ENCODE measurements at regions not wholly inside any gene's neighbourhood (a gene's known extent, or its start where the extent isn't known, plus 50 kb on each side); places are given as distances from the start of the nearest gene placed in this dataset.
A peak's percentile ranks its signal among the peaks of the same experiment; 100 is the strongest.
"Not testable (repeated sequence)": the region's sequence is repeated elsewhere in the genome, so short reads cannot be mapped to it uniquely, and the experiment has no call there.

GRCh38 chr11:91011503-91011902 is 788.7 kb upstream of the CHORDC1 start:
- intact Hi-C loops (cut with micrococcal nuclease), result no loop called here
- CTCF ChIA-PET, result no interaction called here
- TF ChIP-seq EZH2 (IDR thresholded peaks at IDR 0.05; ENCODE audit: low read length, unreplicated experiment), result no peak
- no peak for TF ChIP-seq EZH2phosphoT487 (IDR thresholded peaks at IDR 0.05; ENCODE audit: borderline replicate concordance, low read length)
- no peak for TF ChIP-seq CTCF (conservative IDR thresholded peaks at IDR 0.05; ENCODE audit: low read depth, low read length)

GRCh38 chr11:91005458-91005857 is 782.6 kb upstream of the CHORDC1 start:
- H3K79me2 ChIP-seq (ENCODE audit: low read length), result no peaks in the 10 kb centered on the region
- no peak for TF ChIP-seq EZH2phosphoT487 (IDR thresholded peaks at IDR 0.05; ENCODE audit: borderline replicate concordance, low read length)
- no peak for TF ChIP-seq CTCF (conservative IDR thresholded peaks at IDR 0.05; ENCODE audit: low read depth, low read length)
- no peak for TF ChIP-seq EZH2 (IDR thresholded peaks at IDR 0.05; ENCODE audit: low read length, unreplicated experiment)
- no TSS peak for BruUV-seq (replicated peaks)
- H3K27ac ChIP-seq (ENCODE audit: low read length), result no peak overlapping the region
- H3K9me3 ChIP-seq (ENCODE audit: low read length), result no peaks in the 10 kb centered on the region
- H3K4me2 ChIP-seq (ENCODE audit: low read length), result no peak overlapping the region
- ATAC-seq (no peak), DNase-seq (no peak)
- ChIA-PET POLR2A (ENCODE audit: unreplicated experiment) (no interaction called here), CTCF (no interaction called here)
- intact Hi-C loops (cut with micrococcal nuclease), result no loop called here
- H3K4me3 ChIP-seq (ENCODE audit: low read length), result no peak overlapping the region
- no peaks in the 10 kb centered on the region for H3K9me2 ChIP-seq (replicated peaks; ENCODE audit: low read length)
- no peaks in the 10 kb centered on the region for H3K4me1 ChIP-seq (ENCODE audit: insufficient read depth, low read length)
- H3K36me3 ChIP-seq (ENCODE audit: low read depth, low read length), result no peaks in the 10 kb centered on the region
- H3K27me3 ChIP-seq (ENCODE audit: low read length), result no peaks in the 10 kb centered on the region
- no peak overlapping the region for H3K9ac ChIP-seq (ENCODE audit: low read length)
- H4K20me1 ChIP-seq (ENCODE audit: low read length), result no peaks in the 10 kb centered on the region
- no peak overlapping the region for H2AFZ ChIP-seq (ENCODE audit: low read length)
- H3F3A ChIP-seq (ENCODE audit: low read length, unreplicated experiment), result no peaks in the 10 kb centered on the region

More at GRCh38 chr11:91011503-91011902, 788.7 kb upstream of the CHORDC1 start:
- Histone ChIP-seq H3K36me3 (ENCODE audit: low read depth, low read length) (no peaks in the 10 kb centered on the region), H3K27me3 (ENCODE audit: low read length) (no peaks in the 10 kb centered on the region), H3K27ac (ENCODE audit: low read length) (no peak overlapping the region), H2AFZ (ENCODE audit: low read length) (no peak overlapping the region), H3K9me3 (ENCODE audit: low read length) (no peaks in the 10 kb centered on the region), H3K9me2 (replicated peaks; ENCODE audit: low read length) (no peaks in the 10 kb centered on the region), H3K4me1 (ENCODE audit: insufficient read depth, low read length) (no peaks in the 10 kb centered on the region), H3K79me2 (ENCODE audit: low read length) (no peaks in the 10 kb centered on the region), H3K4me3 (ENCODE audit: low read length) (no peak overlapping the region), H4K20me1 (ENCODE audit: low read length) (no peaks in the 10 kb centered on the region), H3F3A (ENCODE audit: low read length, unreplicated experiment) (no peaks in the 10 kb centered on the region), H3K9ac (ENCODE audit: low read length) (no peak overlapping the region), H3K4me2 (ENCODE audit: low read length) (no peak overlapping the region)
- BruUV-seq (replicated peaks), result no TSS peak
- ATAC-seq (no peak), DNase-seq (no peak)
- POLR2A ChIA-PET (ENCODE audit: unreplicated experiment), result no interaction called here

- H2AFZ ChIP-seq (ENCODE audit: low read length), result peak overlapping the region; percentile 49; the same call in 1 of the 2 replicates
- POLR2A ChIA-PET (ENCODE audit: unreplicated experiment), result no interaction called here
- CTCF ChIA-PET, result no interaction called here
- H3K27me3 ChIP-seq (ENCODE audit: low read length), result no peaks in the 10 kb centered on the region
- intact Hi-C loops (cut with micrococcal nuclease), result no loop called here
- no peaks in the 10 kb centered on the region for H3K4me1 ChIP-seq (ENCODE audit: insufficient read depth, low read length)
- no peaks in the 10 kb centered on the region for H3F3A ChIP-seq (ENCODE audit: low read length, unreplicated experiment)
- DNase-seq (no peak), ATAC-seq (no peak)
- TF ChIP-seq EZH2phosphoT487 (IDR thresholded peaks at IDR 0.05; ENCODE audit: borderline replicate concordance, low read length) (no peak), EZH2 (IDR thresholded peaks at IDR 0.05; ENCODE audit: low read length, unreplicated experiment) (no peak), CTCF (conservative IDR thresholded peaks at IDR 0.05; ENCODE audit: low read depth, low read length) (no peak)
- no peaks in the 10 kb centered on the region for H3K36me3 ChIP-seq (ENCODE audit: low read depth, low read length)
- H4K20me1 ChIP-seq (ENCODE audit: low read length), result no peaks in the 10 kb centered on the region
- H3K9me2 ChIP-seq (replicated peaks; ENCODE audit: low read length), result no peaks in the 10 kb centered on the region
- no peak overlapping the region for H3K4me2 ChIP-seq (ENCODE audit: low read length)
- no peak overlapping the region for H3K4me3 ChIP-seq (ENCODE audit: low read length)
- no peaks in the 10 kb centered on the region for H3K79me2 ChIP-seq (ENCODE audit: low read length)
- no peaks in the 10 kb centered on the region for H3K9me3 ChIP-seq (ENCODE audit: low read length)
- H3K9ac ChIP-seq (ENCODE audit: low read length), result no peak overlapping the region
- no peak overlapping the region for H3K27ac ChIP-seq (ENCODE audit: low read length)
- BruUV-seq (replicated peaks), result no TSS peak
Observed at GRCh38 chr11:90997241-90997640, 774.4 kb upstream of the CHORDC1 start.

- H2AFZ ChIP-seq (ENCODE audit: low read length), result peak overlapping the region; percentile 74
- H3F3A ChIP-seq (ENCODE audit: low read length, unreplicated experiment); H3K4me1 ChIP-seq (ENCODE audit: insufficient read depth, low read length); H3K79me2 ChIP-seq (ENCODE audit: low read length); H3K9me3 ChIP-seq (ENCODE audit: low read length); intact Hi-C loops (cut with micrococcal nuclease); H4K20me1 ChIP-seq (ENCODE audit: low read length); H3K9me2 ChIP-seq (replicated peaks; ENCODE audit: low read length); H3K27ac ChIP-seq (ENCODE audit: low read length); H3K9ac ChIP-seq (ENCODE audit: low read length); CTCF ChIA-PET; ATAC-seq; H3K36me3 ChIP-seq (ENCODE audit: low read depth, low read length); POLR2A ChIA-PET (ENCODE audit: unreplicated experiment); BruUV-seq (replicated peaks); DNase-seq; H3K27me3 ChIP-seq (ENCODE audit: low read length): not testable (repeated sequence)
- peak overlapping the region; percentile 33; the same call in 1 of the 2 replicates for H3K4me2 ChIP-seq (ENCODE audit: low read length)
- H3K4me3 ChIP-seq (ENCODE audit: low read length), result 0 out of 2 replicates have a peak overlapping the region, but pooled peaks have one; percentile 12
Observed at GRCh38 chr11:90972159-90972558, 749.3 kb upstream of the CHORDC1 start.
